ENCODE measurements at regions not wholly inside any gene's neighbourhood (a gene's known extent, or its start where the extent isn't known, plus 50 kb on each side); places are given as distances from the start of the nearest gene placed in this dataset.

GRCh38 chr4:136850446-136850845, 681.8 kb downstream of the PCDH18 start:
- TF ChIP-seq CTCF (IDR thresholded peaks at IDR 0.05; ENCODE audit: insufficient read depth, low read length): no peak
- TF ChIP-seq POLR2AphosphoS5 (IDR thresholded peaks at IDR 0.05; ENCODE audit: low read depth): no peak
- TF ChIP-seq REST (IDR thresholded peaks at IDR 0.05; ENCODE audit: insufficient replicate concordance, low read depth): no peak
- no peak for TF ChIP-seq GABPA (IDR thresholded peaks at IDR 0.05; ENCODE audit: low read depth)
- TF ChIP-seq SPI1 (IDR thresholded peaks at IDR 0.05; ENCODE audit: borderline replicate concordance, low read depth): no peak

Measured in HL-60 (cell line).